OCI-LY3 (cell line): ENCODE measurements at regions not wholly inside any gene's neighbourhood (a gene's known extent, or its start where the extent isn't known, plus 50 kb on each side); places are given as distances from the start of the nearest gene placed in this dataset.
A peak's percentile ranks its signal among the peaks of the same experiment; 100 is the strongest.

Experiments
- H2AFZ ChIP-seq: fragments of 200-600, 300-600 bp; shearing (Covaris generic); 2 replicates; pipeline ENCODE4 v1.6.0; 2014; ENCODE audit warnings: antibody characterized with exemption, low read depth, low read length
- H3K27ac ChIP-seq: fragments of 200-600, 300-600 bp; sonication (generic); 2 replicates; pipeline ENCODE4 v1.5.1; 2014; ENCODE audit warnings: mild to moderate bottlenecking, low read length, moderate library complexity, mixed read lengths
- H3K27me3 ChIP-seq: fragments of 200-600, 300-600 bp; sonication (generic); 2 replicates; pipeline ENCODE4 v1.6.1; 2014; ENCODE audit warnings: low read depth, low read length, mixed read lengths
- H3K36me3 ChIP-seq: fragments of 200-600, 300-600 bp; sonication (generic); replicated peaks from 2 replicates; pipeline ENCODE3; 2014; ENCODE audit warnings: low read depth, low read length, mixed read lengths
- H3K4me1 ChIP-seq: fragments of 300-600, 200-600 bp; sonication (generic); 2 replicates; pipeline ENCODE4 v1.6.1; 2014; ENCODE audit warnings: low read length, mixed read lengths
- H3K4me2 ChIP-seq: fragments of 200-600, 300-600 bp; sonication (generic); 2 replicates; pipeline ENCODE4 v1.6.1; 2014; ENCODE audit warnings: low read length, mixed read lengths
- H3K4me3 ChIP-seq: fragments of 300-600, 200-600 bp; sonication (generic); 2 replicates; pipeline ENCODE4 v1.5.1; 2014; ENCODE audit warnings: antibody characterized with exemption, mild to moderate bottlenecking, low read length, moderate library complexity
- H3K79me2 ChIP-seq: fragments of 300-600, 200-600 bp; shearing (Covaris generic); 2 replicates; pipeline ENCODE4 v1.6.1; 2014; ENCODE audit warnings: mild to moderate bottlenecking, low read length, mixed read lengths
- H3K9ac ChIP-seq: fragments of 300-600, 200-600 bp; shearing (Covaris generic); 2 replicates; pipeline ENCODE4 v1.6.0; 2014; ENCODE audit warnings: mild to moderate bottlenecking, low read length, moderate library complexity
- H3K9me3 ChIP-seq: fragments of 200-600, 300-600 bp; shearing (Covaris generic); 2 replicates; pipeline ENCODE4 v1.6.1; 2014; ENCODE audit warnings: low read length, mixed read lengths; ENCODE audit not compliant: insufficient read depth
- H4K20me1 ChIP-seq: fragments of 200-600, 300-600 bp; sonication (generic); 2 replicates; pipeline ENCODE4 v1.6.1; 2016; ENCODE audit warnings: low read length, mixed read lengths; ENCODE audit not compliant: insufficient read depth
- CTCF ChIP-seq: fragments of 200-600, 300-600 bp; sonication (generic); IDR thresholded peaks from 2 replicates; pipeline ENCODE4 v1.5.1; 2014; ENCODE audit warnings: antibody characterized with exemption, low read length, low read depth
- EZH2phosphoT487 ChIP-seq: fragments of 200-600 bp; shearing (Covaris generic); IDR thresholded peaks from 2 replicates; pipeline ENCODE4 v1.6.1; 2018; ENCODE audit warnings: antibody characterized with exemption, mixed run types, low read depth

DNA sequence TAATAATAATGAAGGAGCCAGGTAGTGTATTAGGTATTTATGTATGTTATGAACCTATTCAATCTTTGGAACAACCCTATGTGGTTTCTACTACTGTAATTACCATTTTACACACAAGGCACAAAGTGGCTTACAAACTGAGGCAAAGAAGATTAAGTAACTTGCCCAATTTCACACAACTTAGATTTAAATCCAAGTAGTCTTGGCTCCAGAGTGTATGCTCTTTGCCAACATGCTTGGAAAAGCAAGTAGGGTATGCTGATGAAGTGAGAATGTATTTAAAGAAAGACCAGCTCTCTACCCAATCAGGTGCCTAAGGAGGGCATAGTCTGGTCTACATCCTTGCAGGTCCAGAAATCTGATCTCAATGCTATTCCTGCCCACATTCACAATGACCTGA lies 463.2 kb downstream of the METTL15 start:
- no peak for TF ChIP-seq EZH2phosphoT487
- no peak for TF ChIP-seq CTCF
- no peak overlapping the region for H3K27ac ChIP-seq
- no peaks in the 10 kb centered on the region for H3K4me1 ChIP-seq
- H3K4me2 ChIP-seq = no peak overlapping the region
- H3K4me3 ChIP-seq = no peak overlapping the region
- no peak overlapping the region for H2AFZ ChIP-seq
- H3K27me3 ChIP-seq = no peaks in the 10 kb centered on the region
- H3K79me2 ChIP-seq = no peaks in the 10 kb centered on the region
- no peaks in the 10 kb centered on the region for H3K9me3 ChIP-seq
- H3K9ac ChIP-seq = no peak overlapping the region
- no peaks in the 10 kb centered on the region for H3K36me3 ChIP-seq
- no peaks in the 10 kb centered on the region for H4K20me1 ChIP-seq

GRCh38 chr11:28569106-28569505 lies 460.9 kb downstream of the METTL15 start:
- H3K9me3 ChIP-seq = no peaks in the 10 kb centered on the region
- H4K20me1 ChIP-seq = no peaks in the 10 kb centered on the region
- no peaks in the 10 kb centered on the region for H3K27me3 ChIP-seq
- no peak overlapping the region for H3K9ac ChIP-seq
- no peaks in the 10 kb centered on the region for H3K36me3 ChIP-seq
- no peak overlapping the region for H3K27ac ChIP-seq
- TF ChIP-seq EZH2phosphoT487 (no peak), CTCF (no peak)
- no peak overlapping the region for H2AFZ ChIP-seq
- no peak overlapping the region for H3K4me3 ChIP-seq
- H3K79me2 ChIP-seq = no peaks in the 10 kb centered on the region
- no peak overlapping the region for H3K4me2 ChIP-seq
- no peaks in the 10 kb centered on the region for H3K4me1 ChIP-seq

- H3K4me3 ChIP-seq = no peak overlapping the region
- H3K27ac ChIP-seq = no peak overlapping the region
- no peaks in the 10 kb centered on the region for H3K4me1 ChIP-seq
Measured at GRCh38 chr11:28566339-28567089, 458.3 kb downstream of the METTL15 start.

GRCh38 chr11:28559492-28559891 lies 451.3 kb downstream of the METTL15 start:
- TF ChIP-seq EZH2phosphoT487 (no peak), CTCF (no peak)
- Histone ChIP-seq H3K4me3 (no peak overlapping the region), H3K79me2 (no peaks in the 10 kb centered on the region), H3K36me3 (no peaks in the 10 kb centered on the region), H3K27ac (no peak overlapping the region), H3K9ac (no peak overlapping the region), H3K4me2 (peak overlapping the region; percentile 27; the same call in 1 of the 2 replicates), H2AFZ (no peak overlapping the region), H4K20me1 (no peaks in the 10 kb centered on the region), H3K9me3 (no peaks in the 10 kb centered on the region), H3K4me1 (peaks cover 13% of the 10 kb centered on the region), H3K27me3 (no peaks in the 10 kb centered on the region)

More at GRCh38 chr11:28566339-28567089, 458.3 kb downstream of the METTL15 start:
- Histone ChIP-seq H3K4me2 (no peak overlapping the region), H3K36me3 (no peaks in the 10 kb centered on the region), H3K9me3 (no peaks in the 10 kb centered on the region), H3K27me3 (no peaks in the 10 kb centered on the region), H2AFZ (no peak overlapping the region), H3K9ac (no peak overlapping the region), H4K20me1 (no peaks in the 10 kb centered on the region), H3K79me2 (no peaks in the 10 kb centered on the region)
- TF ChIP-seq CTCF (no peak), EZH2phosphoT487 (no peak)
